Suprapubic skin (tissue), 3 donors: ENCODE measurements at regions not wholly inside any gene's neighbourhood (a gene's known extent, or its start where the extent isn't known, plus 50 kb on each side); places are given as distances from the start of the nearest gene placed in this dataset.

Experiments
- CTCF ChIP-seq, 2 donors: fragments of 200-600 bp in 1 of 2; fragments of 450-650 bp in 1 of 2; sonication (generic) in 1 of 2; IDR thresholded peaks; one replicate each; pipeline ENCODE4 v1.5.1; 2016 to 2019; ENCODE audit warnings: antibody characterized with exemption in 2 of 2, mild to moderate bottlenecking in 1 of 2, moderate library complexity in 1 of 2
- EP300 ChIP-seq: sonication (generic); formaldehyde crosslinking; IDR thresholded peaks from one replicate; pipeline ENCODE4 v1.6.1; 2017; ENCODE audit warnings: antibody characterized with exemption
- POLR2A ChIP-seq, 2 donors: fragments of 450-650 bp; IDR thresholded peaks; one replicate each; pipeline ENCODE4 v1.6.1; 2017; ENCODE audit warnings: antibody characterized with exemption in 2 of 2, mild to moderate bottlenecking in 2 of 2, moderate library complexity in 2 of 2

DNA sequence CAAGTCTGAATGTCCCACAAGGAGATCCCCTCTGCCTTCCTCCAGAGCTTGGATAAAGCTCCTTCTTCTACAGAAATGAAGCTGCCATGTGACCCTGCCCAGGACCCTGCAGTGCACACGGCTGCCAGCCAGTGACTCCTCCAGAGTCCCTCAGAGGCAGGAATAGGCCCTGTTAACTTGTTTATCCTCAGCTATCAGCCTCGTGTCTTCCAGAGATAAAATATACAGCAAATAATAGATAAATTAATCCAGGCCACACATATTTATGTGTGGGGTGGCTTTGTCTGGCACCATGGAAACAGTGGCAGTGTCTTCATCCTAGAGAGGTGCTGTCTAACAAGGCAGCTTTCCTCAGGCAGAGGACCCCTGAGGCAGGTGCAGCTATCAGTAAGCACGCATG is 66.7 kb downstream of the TMEM18 start:
- no peak for TF ChIP-seq CTCF (IDR thresholded peaks at IDR 0.05)
- TF ChIP-seq POLR2A (IDR thresholded peaks at IDR 0.05): no peak
- TF ChIP-seq EP300: no peak
